Cardiac fibroblast (primary cell): ENCODE measurements at regions not wholly inside any gene's neighbourhood (a gene's known extent, or its start where the extent isn't known, plus 50 kb on each side); places are given as distances from the start of the nearest gene placed in this dataset.

Experiments used
- DNase-seq, 2 donors: peaks; one replicate each; pipeline versions ENCODE4 v3.0.0 to v3.0.0-alpha.2; 2010; ENCODE audit warnings: low read depth in 2 of 2
- H3K4me3 ChIP-seq, 2 donors: replicated peaks in 1 of 2; 1 replicate in 1 of 2; 2 replicates in 1 of 2; pipeline ENCODE4 v1.5.1; 2011; ENCODE audit warnings: low read depth in 2 of 2, low read length in 2 of 2, mild to moderate bottlenecking in 2 of 2, moderate library complexity in 1 of 2
- CTCF ChIP-seq: IDR thresholded peaks from one replicate; pipeline ENCODE4 v1.5.1; 2011; ENCODE audit warnings: low read depth, mild to moderate bottlenecking, low read length, inconsistent platforms

DNA sequence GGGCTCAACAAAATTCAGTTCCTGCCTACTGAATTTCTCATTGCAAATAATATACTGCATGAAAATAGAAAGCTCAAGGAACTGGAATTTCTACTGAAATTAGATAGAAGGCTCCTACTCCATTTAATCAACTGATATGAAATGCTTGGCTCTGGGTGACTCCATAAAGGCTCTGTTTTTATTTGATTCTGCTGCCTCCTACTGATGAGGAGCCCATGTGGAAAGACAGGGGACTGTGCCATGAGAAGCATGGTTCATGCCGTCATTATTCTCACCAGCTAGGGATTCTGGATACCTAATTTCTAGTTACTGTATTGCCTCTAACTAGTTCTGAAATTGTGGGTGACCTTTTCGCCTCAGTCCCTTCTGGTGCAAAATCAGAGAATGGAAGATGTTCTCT is 366.2 kb upstream of the DPH6 start:
- peak; percentile 26 for TF ChIP-seq CTCF
- peak; percentile 46 to 56 for DNase-seq

GRCh38 chr15:35914573-35914972 is 368.6 kb upstream of the DPH6 start:
- no peak for DNase-seq

More for the DNA sequence above, 366.2 kb upstream of the DPH6 start:
- H3K4me3 ChIP-seq: no peak overlapping the region

GRCh38 chr15:35921046-35921445 is 375.1 kb upstream of the DPH6 start:
- no peak for TF ChIP-seq CTCF
- DNase-seq: no peak
- H3K4me3 ChIP-seq: no peak overlapping the region

More at GRCh38 chr15:35914573-35914972, 368.6 kb upstream of the DPH6 start:
- no peak for TF ChIP-seq CTCF
- no peak overlapping the region for H3K4me3 ChIP-seq

DNA sequence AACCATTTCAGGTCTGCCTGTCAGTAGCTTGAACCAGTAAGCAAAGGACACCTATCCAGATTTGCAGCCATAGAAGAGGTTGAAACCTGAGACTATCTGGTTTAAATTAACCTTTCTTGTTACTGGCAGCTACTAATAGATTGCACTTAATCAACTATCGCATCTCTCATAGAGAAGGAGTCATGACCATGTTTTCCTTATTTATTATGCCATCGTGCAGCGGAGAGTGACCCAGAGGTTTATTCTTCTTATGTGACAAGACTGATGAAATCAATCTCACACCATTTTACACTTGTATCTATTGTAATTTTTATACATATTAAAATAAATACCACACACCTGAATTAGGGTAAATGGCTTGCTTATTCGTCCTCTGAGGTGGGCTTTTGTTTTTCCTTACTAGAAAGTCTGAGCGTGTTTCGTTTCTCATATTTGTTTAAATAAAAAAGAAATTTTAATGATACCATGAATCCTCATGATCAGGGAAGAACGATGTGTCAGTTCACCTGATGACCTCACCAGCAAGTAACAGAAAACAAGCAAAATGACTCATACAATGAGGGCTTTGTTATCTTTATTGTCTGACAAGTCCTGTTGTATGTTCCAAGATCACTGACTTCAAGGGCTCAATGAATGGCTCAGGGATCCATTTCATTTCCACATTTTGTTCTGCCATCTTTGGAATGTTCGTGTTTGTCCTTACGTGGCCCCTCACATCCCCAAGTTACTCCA is 379.5 kb upstream of the DPH6 start:
- peak; percentile 3 to 31 for DNase-seq

GRCh38 chr15:35926007-35926380 is 380.0 kb upstream of the DPH6 start:
- TF ChIP-seq CTCF: no peak

More for the DNA sequence above, 379.5 kb upstream of the DPH6 start:
- H3K4me3 ChIP-seq: no peak overlapping the region
- TF ChIP-seq CTCF: no peak

GRCh38 chr15:35928847-35929246 is 382.9 kb upstream of the DPH6 start:
- TF ChIP-seq CTCF: no peak
- no peak for DNase-seq
- H3K4me3 ChIP-seq: no peak overlapping the region

More at GRCh38 chr15:35926007-35926380, 380.0 kb upstream of the DPH6 start:
- peak; percentile 10 to 50 for DNase-seq
- H3K4me3 ChIP-seq: no peak overlapping the region
